Neural cell (in vitro differentiated cells): ENCODE measurements at regions not wholly inside any gene's neighbourhood (a gene's known extent, or its start where the extent isn't known, plus 50 kb on each side); places are given as distances from the start of the nearest gene placed in this dataset.

Experiments
- H2AFZ ChIP-seq: fragments of 200-600, 300-800 bp; sonication (generic), shearing (Covaris generic); 2 replicates; pipeline ENCODE4 v1.6.0; 2014; ENCODE audit warnings: low read depth, mild to moderate bottlenecking, antibody characterized with exemption, low read length, moderate library complexity
- H3F3A ChIP-seq: fragments of 200-600 bp; shearing (Covaris generic); 2 replicates; pipeline ENCODE4 v1.6.1; 2016; ENCODE audit warnings: mild to moderate bottlenecking, moderate library complexity, mixed read lengths, antibody characterized with exemption, low read length; ENCODE audit not compliant: insufficient read depth, poor library complexity, severe bottlenecking
- H3K27ac ChIP-seq: fragments of 200-600, 300-800 bp; sonication (generic), shearing (Covaris generic); 2 replicates; pipeline ENCODE4 v1.5.1; 2014; ENCODE audit warnings: mild to moderate bottlenecking, low read length, moderate library complexity
- H3K27me3 ChIP-seq: fragments of 300-800, 200-600 bp; sonication (generic), shearing (Covaris generic); 2 replicates; pipeline ENCODE4 v1.6.0; 2014; ENCODE audit warnings: mild to moderate bottlenecking, low read depth, low read length, moderate library complexity; ENCODE audit not compliant: insufficient read depth
- H3K36me3 ChIP-seq: fragments of 300-800, 200-600 bp; sonication (generic), shearing (Covaris generic); 2 replicates; pipeline ENCODE4 v1.5.1; 2014; ENCODE audit warnings: mild to moderate bottlenecking, antibody characterized with exemption, low read length, moderate library complexity; ENCODE audit not compliant: insufficient read depth
- H3K4me2 ChIP-seq: fragments of 300-800, 200-600 bp; sonication (generic), shearing (Covaris generic); 2 replicates; pipeline ENCODE4 v1.6.0; 2014; ENCODE audit warnings: mild to moderate bottlenecking, low read length
- H3K4me3 ChIP-seq: fragments of 300-800, 200-600 bp; sonication (generic), shearing (Covaris generic); 2 replicates; pipeline ENCODE4 v1.5.1; 2014; ENCODE audit warnings: mild to moderate bottlenecking, low read length, moderate library complexity
- H3K79me2 ChIP-seq: fragments of 200-600 bp; shearing (Covaris generic); replicated peaks from 2 replicates; pipeline ENCODE4 v1.6.0; 2014; ENCODE audit warnings: mild to moderate bottlenecking, low read length, moderate library complexity; ENCODE audit not compliant: insufficient read depth
- H3K9ac ChIP-seq: fragments of 300-800, 200-600 bp; sonication (generic), shearing (Covaris generic); 2 replicates; pipeline ENCODE4 v1.6.1; 2016; ENCODE audit warnings: mild to moderate bottlenecking, low read length, mixed read lengths
- H3K9me2 ChIP-seq: fragments of 200-600 bp; shearing (Covaris generic); 2 replicates; pipeline ENCODE4 v1.6.1; 2016; ENCODE audit warnings: mild to moderate bottlenecking, low read length, mixed read lengths; ENCODE audit not compliant: insufficient read depth
- H3K9me3 ChIP-seq: fragments of 200-600, 300-800 bp; sonication (generic), shearing (Covaris generic); 2 replicates; pipeline ENCODE4 v1.6.1; 2016; ENCODE audit warnings: mild to moderate bottlenecking, mixed run types, low read length, moderate library complexity, mixed read lengths
- H4K20me1 ChIP-seq: fragments of 200-600 bp; shearing (Covaris generic); 2 replicates; pipeline ENCODE4 v1.6.1; 2016; ENCODE audit warnings: mild to moderate bottlenecking, mixed run types; ENCODE audit not compliant: insufficient read depth
- EP300 ChIP-seq: fragments of 450-650 bp; conservative IDR thresholded peaks from 2 replicates; pipeline ENCODE4 v1.6.1; 2014; ENCODE audit warnings: antibody characterized with exemption, mild to moderate bottlenecking, moderate library complexity; ENCODE audit not compliant: poor library complexity, severe bottlenecking
- EZH2 ChIP-seq: fragments of 200-600, 300-800 bp; shearing (Covaris generic), sonication (generic); IDR thresholded peaks from 2 replicates; pipeline ENCODE4 v1.6.1; 2014; ENCODE audit warnings: antibody characterized with exemption, low read length, borderline replicate concordance, mild to moderate bottlenecking; ENCODE audit not compliant: insufficient read depth, poor library complexity, severe bottlenecking
- MXI1 ChIP-seq: fragments of 450-650 bp; conservative IDR thresholded peaks from 2 replicates; pipeline ENCODE4 v1.6.1; 2014; ENCODE audit warnings: antibody characterized with exemption, mild to moderate bottlenecking; ENCODE audit not compliant: poor library complexity, severe bottlenecking
- POLR2AphosphoS5 ChIP-seq: IDR thresholded peaks from 2 replicates; pipeline ENCODE4 v1.6.1; 2012
- SMC3 ChIP-seq: fragments of 450-650 bp; conservative IDR thresholded peaks from 2 replicates; pipeline ENCODE4 v1.6.1; 2014; ENCODE audit warnings: antibody characterized with exemption, mild to moderate bottlenecking, moderate library complexity; ENCODE audit not compliant: poor library complexity
- TAF1 ChIP-seq: IDR thresholded peaks from 2 replicates; pipeline ENCODE4 v1.6.1; 2012; ENCODE audit warnings: low read depth
- TF ChIP-seq, protein P1 (sequence below): IDR thresholded peaks from 2 replicates; pipeline ENCODE4 v1.6.1; 2012; ENCODE audit warnings: borderline replicate concordance
- TF ChIP-seq, protein P2 (sequence below): fragments of 450-650 bp; IDR thresholded peaks from 2 replicates; pipeline ENCODE4 v1.5.1; 2014; ENCODE audit warnings: antibody characterized with exemption, mild to moderate bottlenecking, moderate library complexity; ENCODE audit not compliant: poor library complexity, severe bottlenecking

DNA sequence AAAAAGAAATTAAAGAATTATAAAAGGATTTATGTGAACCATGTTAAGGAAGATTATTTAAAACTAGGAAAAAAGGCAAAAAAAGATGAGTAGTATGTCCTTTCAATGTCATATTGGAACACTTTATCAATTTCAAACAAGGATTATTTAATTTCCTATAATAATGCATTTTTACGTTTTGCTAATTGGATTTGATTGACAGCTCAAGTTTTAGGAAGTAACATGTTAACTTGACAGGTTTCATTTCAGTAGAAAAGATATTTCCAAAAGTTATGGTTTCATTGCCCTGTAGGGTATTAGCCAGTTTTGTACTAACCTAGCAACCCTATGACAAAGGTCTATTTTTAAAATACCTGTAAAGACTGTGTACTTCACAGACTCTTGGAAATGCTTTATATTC lies 379.6 kb upstream of the ZFP42 start:
- Histone ChIP-seq H3K79me2 (no peaks in the 10 kb centered on the region), H3K36me3 (no peaks in the 10 kb centered on the region), H4K20me1 (no peaks in the 10 kb centered on the region), H3K9me2 (no peaks in the 10 kb centered on the region), H3K27me3 (no peaks in the 10 kb centered on the region), H3K4me3 (no peak overlapping the region), H2AFZ (no peak overlapping the region), H3K9ac (no peak overlapping the region), H3K4me2 (no peak overlapping the region), H3F3A (no peaks in the 10 kb centered on the region), H3K27ac (no peak overlapping the region), H3K9me3 (no peaks in the 10 kb centered on the region)
- TF ChIP-seq POLR2AphosphoS5, result no peak
- TF ChIP-seq EP300, result no peak
- TF ChIP-seq, protein P1, sequence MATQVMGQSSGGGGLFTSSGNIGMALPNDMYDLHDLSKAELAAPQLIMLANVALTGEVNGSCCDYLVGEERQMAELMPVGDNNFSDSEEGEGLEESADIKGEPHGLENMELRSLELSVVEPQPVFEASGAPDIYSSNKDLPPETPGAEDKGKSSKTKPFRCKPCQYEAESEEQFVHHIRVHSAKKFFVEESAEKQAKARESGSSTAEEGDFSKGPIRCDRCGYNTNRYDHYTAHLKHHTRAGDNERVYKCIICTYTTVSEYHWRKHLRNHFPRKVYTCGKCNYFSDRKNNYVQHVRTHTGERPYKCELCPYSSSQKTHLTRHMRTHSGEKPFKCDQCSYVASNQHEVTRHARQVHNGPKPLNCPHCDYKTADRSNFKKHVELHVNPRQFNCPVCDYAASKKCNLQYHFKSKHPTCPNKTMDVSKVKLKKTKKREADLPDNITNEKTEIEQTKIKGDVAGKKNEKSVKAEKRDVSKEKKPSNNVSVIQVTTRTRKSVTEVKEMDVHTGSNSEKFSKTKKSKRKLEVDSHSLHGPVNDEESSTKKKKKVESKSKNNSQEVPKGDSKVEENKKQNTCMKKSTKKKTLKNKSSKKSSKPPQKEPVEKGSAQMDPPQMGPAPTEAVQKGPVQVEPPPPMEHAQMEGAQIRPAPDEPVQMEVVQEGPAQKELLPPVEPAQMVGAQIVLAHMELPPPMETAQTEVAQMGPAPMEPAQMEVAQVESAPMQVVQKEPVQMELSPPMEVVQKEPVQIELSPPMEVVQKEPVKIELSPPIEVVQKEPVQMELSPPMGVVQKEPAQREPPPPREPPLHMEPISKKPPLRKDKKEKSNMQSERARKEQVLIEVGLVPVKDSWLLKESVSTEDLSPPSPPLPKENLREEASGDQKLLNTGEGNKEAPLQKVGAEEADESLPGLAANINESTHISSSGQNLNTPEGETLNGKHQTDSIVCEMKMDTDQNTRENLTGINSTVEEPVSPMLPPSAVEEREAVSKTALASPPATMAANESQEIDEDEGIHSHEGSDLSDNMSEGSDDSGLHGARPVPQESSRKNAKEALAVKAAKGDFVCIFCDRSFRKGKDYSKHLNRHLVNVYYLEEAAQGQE, result no peak
- TF ChIP-seq SMC3, result no peak

DNA sequence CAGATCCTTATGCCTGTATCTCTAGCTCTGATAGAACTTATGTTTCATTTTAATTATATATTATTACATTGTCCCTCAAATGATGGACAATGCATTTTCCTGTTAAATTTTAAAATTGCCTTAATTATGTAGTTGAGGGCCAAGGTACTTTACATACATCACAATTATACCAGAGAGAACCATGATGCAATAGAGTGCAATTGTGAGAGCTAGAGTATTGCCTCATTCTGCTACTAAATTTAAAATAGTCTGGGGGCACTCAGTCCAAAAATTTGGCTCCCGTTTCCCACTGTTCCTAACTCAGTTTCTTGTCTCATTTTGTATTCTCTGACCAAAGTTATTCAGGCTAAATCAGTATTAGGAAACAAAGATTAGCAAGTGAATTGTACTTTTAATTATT lies 378.5 kb upstream of the ZFP42 start:
- H3K9me2 ChIP-seq, result no peaks in the 10 kb centered on the region
- no peaks in the 10 kb centered on the region for H3F3A ChIP-seq
- no peak overlapping the region for H3K4me2 ChIP-seq
- no peak overlapping the region for H3K4me3 ChIP-seq
- no peaks in the 10 kb centered on the region for H4K20me1 ChIP-seq
- H2AFZ ChIP-seq, result no peak overlapping the region
- H3K27me3 ChIP-seq, result no peaks in the 10 kb centered on the region
- TF ChIP-seq POLR2AphosphoS5 (no peak), MXI1 (no peak), EZH2 (no peak), TAF1 (no peak), EP300 (no peak)
- TF ChIP-seq, protein P2, sequence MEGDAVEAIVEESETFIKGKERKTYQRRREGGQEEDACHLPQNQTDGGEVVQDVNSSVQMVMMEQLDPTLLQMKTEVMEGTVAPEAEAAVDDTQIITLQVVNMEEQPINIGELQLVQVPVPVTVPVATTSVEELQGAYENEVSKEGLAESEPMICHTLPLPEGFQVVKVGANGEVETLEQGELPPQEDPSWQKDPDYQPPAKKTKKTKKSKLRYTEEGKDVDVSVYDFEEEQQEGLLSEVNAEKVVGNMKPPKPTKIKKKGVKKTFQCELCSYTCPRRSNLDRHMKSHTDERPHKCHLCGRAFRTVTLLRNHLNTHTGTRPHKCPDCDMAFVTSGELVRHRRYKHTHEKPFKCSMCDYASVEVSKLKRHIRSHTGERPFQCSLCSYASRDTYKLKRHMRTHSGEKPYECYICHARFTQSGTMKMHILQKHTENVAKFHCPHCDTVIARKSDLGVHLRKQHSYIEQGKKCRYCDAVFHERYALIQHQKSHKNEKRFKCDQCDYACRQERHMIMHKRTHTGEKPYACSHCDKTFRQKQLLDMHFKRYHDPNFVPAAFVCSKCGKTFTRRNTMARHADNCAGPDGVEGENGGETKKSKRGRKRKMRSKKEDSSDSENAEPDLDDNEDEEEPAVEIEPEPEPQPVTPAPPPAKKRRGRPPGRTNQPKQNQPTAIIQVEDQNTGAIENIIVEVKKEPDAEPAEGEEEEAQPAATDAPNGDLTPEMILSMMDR, result no peak
- no peak overlapping the region for H3K9ac ChIP-seq
- H3K27ac ChIP-seq, result no peak overlapping the region
- H3K36me3 ChIP-seq, result no peaks in the 10 kb centered on the region
- H3K9me3 ChIP-seq, result no peaks in the 10 kb centered on the region
- H3K79me2 ChIP-seq, result no peaks in the 10 kb centered on the region

DNA sequence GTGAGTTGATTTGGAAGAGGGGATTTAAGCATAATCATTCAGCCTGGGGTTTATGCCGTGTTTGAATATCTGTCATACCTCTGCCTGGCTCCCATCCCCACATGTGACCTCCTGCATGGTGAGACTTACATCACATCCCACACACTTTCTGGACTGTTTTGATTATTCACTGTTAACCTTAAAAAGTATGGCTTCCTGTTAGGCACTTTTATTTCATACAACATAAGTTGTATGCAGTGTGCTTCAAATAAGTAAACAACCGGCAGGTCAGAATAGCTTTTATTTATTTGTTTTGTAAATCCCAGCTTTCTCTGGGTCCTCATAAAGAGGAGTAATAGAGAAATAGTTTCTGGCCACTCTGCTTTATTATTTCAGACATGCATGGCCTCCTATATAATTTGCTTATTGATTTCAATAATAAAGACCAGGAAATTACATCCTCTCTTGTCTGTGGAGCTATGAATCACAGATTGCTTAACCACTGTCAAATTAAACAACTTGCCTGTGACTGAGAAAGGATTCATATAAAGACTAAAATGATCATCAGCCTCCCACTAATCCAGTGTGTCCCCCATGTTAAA lies 376.8 kb upstream of the ZFP42 start:
- no peaks in the 10 kb centered on the region for H3F3A ChIP-seq
- no peaks in the 10 kb centered on the region for H3K9me2 ChIP-seq
- no peaks in the 10 kb centered on the region for H4K20me1 ChIP-seq
- no peak for TF ChIP-seq SMC3
- no peak overlapping the region for H3K4me3 ChIP-seq
- H3K27me3 ChIP-seq, result no peaks in the 10 kb centered on the region
- no peaks in the 10 kb centered on the region for H3K79me2 ChIP-seq
- H3K9ac ChIP-seq, result no peak overlapping the region
- no peak overlapping the region for H3K27ac ChIP-seq
- H3K9me3 ChIP-seq, result no peaks in the 10 kb centered on the region
- no peak overlapping the region for H2AFZ ChIP-seq
- no peaks in the 10 kb centered on the region for H3K36me3 ChIP-seq
- H3K4me2 ChIP-seq, result no peak overlapping the region
